ENCODE measurements at regions not wholly inside any gene's neighbourhood (a gene's known extent, or its start where the extent isn't known, plus 50 kb on each side); places are given as distances from the start of the nearest gene placed in this dataset.

- ChIA-PET CTCF (no interaction called here), POLR2A (no interaction called here)
- no peak for TF ChIP-seq CTCF (IDR thresholded peaks at IDR 0.05; ENCODE audit: insufficient read depth, low read length, missing control alignments)
- H3K4me3 ChIP-seq (ENCODE audit: low read depth, low read length), result no peak overlapping the region
- DNase-seq (ENCODE audit: low read depth, low spot score), result no peak
Measured at GRCh38 chr10:84675060-84675459, 346.7 kb downstream of the CCSER2 start.

- DNase-seq (ENCODE audit: low read depth, low spot score), result no peak
- no peak for TF ChIP-seq CTCF (IDR thresholded peaks at IDR 0.05; ENCODE audit: insufficient read depth, low read length, missing control alignments)
- CTCF ChIA-PET, result no interaction called here
- H3K4me3 ChIP-seq (ENCODE audit: low read depth, low read length), result no peak overlapping the region
- POLR2A ChIA-PET, result no interaction called here
Measured at GRCh38 chr10:84676536-84676935, 348.1 kb downstream of the CCSER2 start.

GRCh38 chr10:84681781-84682180, 353.4 kb downstream of the CCSER2 start:
- TF ChIP-seq CTCF (IDR thresholded peaks at IDR 0.05; ENCODE audit: insufficient read depth, low read length, missing control alignments), result no peak
- no peak for DNase-seq (ENCODE audit: low read depth, low spot score)
- ChIA-PET CTCF (no interaction called here), POLR2A (no interaction called here)
- H3K4me3 ChIP-seq (ENCODE audit: low read depth, low read length), result no peak overlapping the region

GRCh38 chr10:84683550-84683949, 355.2 kb downstream of the CCSER2 start:
- TF ChIP-seq CTCF (IDR thresholded peaks at IDR 0.05; ENCODE audit: insufficient read depth, low read length, missing control alignments), result no peak
- no peak for DNase-seq (ENCODE audit: low read depth, low spot score)
- POLR2A ChIA-PET, result no interaction called here
- H3K4me3 ChIP-seq (ENCODE audit: low read depth, low read length), result no peak overlapping the region
- CTCF ChIA-PET, result no interaction called here

GRCh38 chr10:84683980-84684740, 355.8 kb downstream of the CCSER2 start:
- CTCF ChIA-PET, result no interaction called here
- DNase-seq (ENCODE audit: low read depth, low spot score), result no peak
- POLR2A ChIA-PET, result no interaction called here

More at GRCh38 chr10:84683980-84684740, 355.8 kb downstream of the CCSER2 start:
- TF ChIP-seq CTCF (IDR thresholded peaks at IDR 0.05; ENCODE audit: insufficient read depth, low read length, missing control alignments), result no peak
- H3K4me3 ChIP-seq (ENCODE audit: low read depth, low read length), result no peak overlapping the region

All from AG04449 (cell line).